Esophagus muscularis mucosa (tissue), 4 donors: ENCODE measurements at regions not wholly inside any gene's neighbourhood (a gene's known extent, or its start where the extent isn't known, plus 50 kb on each side); places are given as distances from the start of the nearest gene placed in this dataset.

Source experiments
- DNase-seq: peaks from one replicate; pipeline ENCODE4 v3.0.0-alpha.2; 2017; ENCODE audit errors: extremely low spot score
- H3K27ac ChIP-seq, 4 donors: fragments of 200-600 bp; sonication (generic); replicated peaks in 1 of 4; 1 replicate in 3 of 4; 2 replicates in 1 of 4; pipeline ENCODE4 v1.5.1; 2016 to 2019; ENCODE audit warnings: mild to moderate bottlenecking in 1 of 4
- H3K27me3 ChIP-seq, 4 donors: fragments of 200-600 bp; sonication (generic); one replicate each; pipeline versions ENCODE4 v1.5.1 to v1.6.0; 2016 to 2019
- H3K36me3 ChIP-seq, 4 donors: fragments of 200-600 bp; sonication (generic); one replicate each; pipeline ENCODE4 v1.5.1; 2016 to 2019
- H3K4me1 ChIP-seq, 4 donors: fragments of 200-600 bp; sonication (generic); one replicate each; pipeline ENCODE4 v1.5.1; 2016 to 2019
- H3K4me3 ChIP-seq, 4 donors: fragments of 200-600 bp; sonication (generic); 1 replicate in 2 of 4; 2 replicates in 2 of 4; pipeline ENCODE4 v1.5.1; 2016 to 2019; ENCODE audit warnings: mild to moderate bottlenecking in 4 of 4, moderate library complexity in 1 of 4
- H3K9me3 ChIP-seq, 4 donors: fragments of 200-600 bp; sonication (generic); 1 replicate in 3 of 4; 2 replicates in 1 of 4; pipeline ENCODE4 v1.5.1; 2016 to 2019
- CTCF ChIP-seq, 3 experiments: fragments of 200-600 bp in 2 of 3; fragments of 450-650 bp in 1 of 3; sonication (generic) in 2 of 3; IDR thresholded peaks; one replicate each; pipeline ENCODE4 v1.5.1; 2017 to 2019; ENCODE audit warnings: antibody characterized with exemption in 3 of 3, mild to moderate bottlenecking in 2 of 3, moderate library complexity in 1 of 3
- EP300 ChIP-seq: sonication (generic); formaldehyde crosslinking; IDR thresholded peaks from one replicate; pipeline ENCODE4 v1.6.1; 2017; ENCODE audit warnings: antibody characterized with exemption
- POLR2A ChIP-seq: fragments of 450-650 bp; IDR thresholded peaks from one replicate; pipeline ENCODE4 v1.6.1; 2017; ENCODE audit warnings: antibody characterized with exemption, moderate library complexity, mild to moderate bottlenecking, low read depth
- POLR2AphosphoS5 ChIP-seq, 2 donors: sonication (generic); formaldehyde crosslinking; IDR thresholded peaks; one replicate each; pipeline ENCODE4 v1.6.1; 2017; ENCODE audit warnings: antibody characterized with exemption in 2 of 2
- WGBS: methylation state at CpG from one replicate; pipeline ENCODE4 v1.1.5; 2018; 5-methylcytosine and 5-hydroxymethylcytosine counted together
- intact Hi-C: fragments of 100-400 bp; cut with DNase I; formaldehyde crosslinking; loops from one replicate; pipeline ENCODE4 v1.15.1; 2023

GRCh38 chr7:79713276-79713675 is 259.8 kb upstream of the MAGI2 start:
- WGBS = 56% methylated on average over 1 of the region's 1 CpG
- intact Hi-C loops = no loop called here
- Histone ChIP-seq H3K4me1 (no peaks in the 10 kb centered on the region), H3K27ac (no peak overlapping the region), H3K36me3 (no peaks in the 10 kb centered on the region), H3K27me3 (no peaks in the 10 kb centered on the region), H3K4me3 (no peak overlapping the region), H3K9me3 (no peaks in the 10 kb centered on the region)
- DNase-seq = no peak
- TF ChIP-seq POLR2AphosphoS5 (IDR thresholded peaks at IDR 0.05) = no peak
- TF ChIP-seq EP300 = no peak
- TF ChIP-seq POLR2A = no peak
- TF ChIP-seq CTCF (IDR thresholded peaks at IDR 0.05) = no peak

GRCh38 chr7:79711660-79712059 is 258.2 kb upstream of the MAGI2 start:
- H3K36me3 ChIP-seq = no peaks in the 10 kb centered on the region
- intact Hi-C loops = no loop called here
- no peaks in the 10 kb centered on the region for H3K9me3 ChIP-seq
- H3K27me3 ChIP-seq = no peaks in the 10 kb centered on the region
- no peaks in the 10 kb centered on the region for H3K4me1 ChIP-seq
- no peak overlapping the region for H3K4me3 ChIP-seq
- 79% methylated on average over 4 of the region's 4 CpGs for WGBS
- DNase-seq = no peak
- no peak for TF ChIP-seq EP300
- no peak for TF ChIP-seq POLR2AphosphoS5 (IDR thresholded peaks at IDR 0.05)
- TF ChIP-seq POLR2A = no peak
- TF ChIP-seq CTCF (IDR thresholded peaks at IDR 0.05) = no peak
- no peak overlapping the region for H3K27ac ChIP-seq

- TF ChIP-seq CTCF (IDR thresholded peaks at IDR 0.05) (no peak), EP300 (no peak), POLR2A (no peak), POLR2AphosphoS5 (IDR thresholded peaks at IDR 0.05) (no peak)
- no peaks in the 10 kb centered on the region for H3K4me1 ChIP-seq
- no peak overlapping the region for H3K4me3 ChIP-seq
- H3K27me3 ChIP-seq = no peaks in the 10 kb centered on the region
- intact Hi-C loops = no loop called here
- no peaks in the 10 kb centered on the region for H3K9me3 ChIP-seq
- no peak overlapping the region for H3K27ac ChIP-seq
- no peak for DNase-seq
- no peaks in the 10 kb centered on the region for H3K36me3 ChIP-seq
- WGBS = 68% methylated on average over 5 of the region's 5 CpGs
Observed at GRCh38 chr7:79709574-79710409, 256.3 kb upstream of the MAGI2 start.

GRCh38 chr7:79702116-79702515 is 248.6 kb upstream of the MAGI2 start:
- Histone ChIP-seq H3K4me1 (no peaks in the 10 kb centered on the region), H3K27me3 (no peaks in the 10 kb centered on the region), H3K9me3 (no peaks in the 10 kb centered on the region), H3K4me3 (no peak overlapping the region), H3K27ac (no peak overlapping the region), H3K36me3 (no peaks in the 10 kb centered on the region)
- DNase-seq = no peak
- TF ChIP-seq CTCF (IDR thresholded peaks at IDR 0.05) (no peak), POLR2A (no peak), POLR2AphosphoS5 (IDR thresholded peaks at IDR 0.05) (no peak), EP300 (no peak)
- WGBS = 86% methylated on average over 1 of the region's 1 CpG
- intact Hi-C loops = no loop called here

GRCh38 chr7:79692015-79692414 is 238.5 kb upstream of the MAGI2 start:
- no peak for DNase-seq
- no peaks in the 10 kb centered on the region for H3K36me3 ChIP-seq
- H3K27ac ChIP-seq = no peak overlapping the region
- no peaks in the 10 kb centered on the region for H3K27me3 ChIP-seq
- H3K9me3 ChIP-seq = no peaks in the 10 kb centered on the region
- 67% methylated on average over 3 of the region's 3 CpGs for WGBS
- H3K4me1 ChIP-seq = no peaks in the 10 kb centered on the region
- TF ChIP-seq CTCF (IDR thresholded peaks at IDR 0.05) = no peak
- no peak for TF ChIP-seq EP300
- H3K4me3 ChIP-seq = no peak overlapping the region
- intact Hi-C loops = no loop called here
